Thoracic aorta (tissue), 2 donors: ENCODE measurements at regions not wholly inside any gene's neighbourhood (a gene's known extent, or its start where the extent isn't known, plus 50 kb on each side); places are given as distances from the start of the nearest gene placed in this dataset.

ENCODE experiments used
- ATAC-seq: fragments of 150-250 bp; one replicate; pipeline ENCODE4 v1.8.0; 2017; ENCODE audit warnings: low read depth; ENCODE audit not compliant: insufficient number of reproducible peaks, low FRiP score
- DNase-seq: peaks from one replicate; pipeline ENCODE4 v3.0.0-alpha.2; 2020; ENCODE audit warnings: low spot score
- H3K27ac ChIP-seq, 2 donors: fragments of 200-600 bp; sonication (generic); 1 replicate in 1 of 2; 2 replicates in 1 of 2; pipeline ENCODE4 v1.5.1; 2016; ENCODE audit warnings: mild to moderate bottlenecking in 2 of 2, moderate library complexity in 2 of 2
- H3K27me3 ChIP-seq: fragments of 200-600 bp; sonication (generic); replicated peaks from 2 replicates; pipeline ENCODE4 v1.6.0; 2016; ENCODE audit warnings: mild to moderate bottlenecking; ENCODE audit not compliant: insufficient read depth
- H3K36me3 ChIP-seq: fragments of 200-600 bp; sonication (generic); one replicate; pipeline ENCODE4 v1.5.1; 2016
- H3K4me1 ChIP-seq, 2 donors: fragments of 200-600 bp; sonication (generic); 1 replicate in 1 of 2; 2 replicates in 1 of 2; pipeline versions ENCODE4 v1.5.1 to v1.6.0; 2016; ENCODE audit warnings: low read depth in 2 of 2, mild to moderate bottlenecking in 1 of 2; ENCODE audit not compliant: control insufficient read depth in 1 of 2
- H3K4me3 ChIP-seq: fragments of 200-600 bp; sonication (generic); 2 replicates; pipeline ENCODE4 v1.5.1; 2016; ENCODE audit warnings: mild to moderate bottlenecking
- H3K9me3 ChIP-seq: fragments of 200-600 bp; sonication (generic); 2 replicates; pipeline ENCODE4 v1.5.1; 2016
- TF ChIP-seq, protein P1 (sequence below): fragments of 200-600 bp; sonication (generic); IDR thresholded peaks from one replicate; pipeline ENCODE4 v1.5.1; 2019; ENCODE audit warnings: antibody characterized with exemption

DNA sequence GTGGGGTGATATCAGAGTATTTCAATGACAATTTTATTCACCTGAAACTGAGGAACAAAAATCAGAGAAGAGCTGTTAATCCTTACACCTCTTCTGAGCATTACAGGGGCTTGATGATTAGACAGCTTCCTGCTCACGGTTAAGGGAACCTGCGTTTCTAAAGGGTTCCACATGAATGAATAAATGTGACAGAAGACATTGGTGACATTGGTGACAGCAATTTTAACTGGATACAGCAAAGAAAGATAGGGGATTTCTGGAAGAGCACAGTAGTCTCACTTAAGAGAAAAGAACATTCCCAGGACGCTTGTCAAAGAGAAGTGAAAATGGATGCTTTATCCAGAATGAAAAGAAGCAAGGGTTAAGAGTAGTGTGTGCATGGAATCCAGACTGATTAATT lies 235.9 kb upstream of the CNTN3 start:
- Histone ChIP-seq H3K9me3 (no peaks in the 10 kb centered on the region), H3K27ac (no peak overlapping the region), H3K27me3 (no peaks in the 10 kb centered on the region), H3K4me3 (no peak overlapping the region), H3K4me1 (no peaks in the 10 kb centered on the region), H3K36me3 (no peaks in the 10 kb centered on the region)
- TF ChIP-seq, protein P1, sequence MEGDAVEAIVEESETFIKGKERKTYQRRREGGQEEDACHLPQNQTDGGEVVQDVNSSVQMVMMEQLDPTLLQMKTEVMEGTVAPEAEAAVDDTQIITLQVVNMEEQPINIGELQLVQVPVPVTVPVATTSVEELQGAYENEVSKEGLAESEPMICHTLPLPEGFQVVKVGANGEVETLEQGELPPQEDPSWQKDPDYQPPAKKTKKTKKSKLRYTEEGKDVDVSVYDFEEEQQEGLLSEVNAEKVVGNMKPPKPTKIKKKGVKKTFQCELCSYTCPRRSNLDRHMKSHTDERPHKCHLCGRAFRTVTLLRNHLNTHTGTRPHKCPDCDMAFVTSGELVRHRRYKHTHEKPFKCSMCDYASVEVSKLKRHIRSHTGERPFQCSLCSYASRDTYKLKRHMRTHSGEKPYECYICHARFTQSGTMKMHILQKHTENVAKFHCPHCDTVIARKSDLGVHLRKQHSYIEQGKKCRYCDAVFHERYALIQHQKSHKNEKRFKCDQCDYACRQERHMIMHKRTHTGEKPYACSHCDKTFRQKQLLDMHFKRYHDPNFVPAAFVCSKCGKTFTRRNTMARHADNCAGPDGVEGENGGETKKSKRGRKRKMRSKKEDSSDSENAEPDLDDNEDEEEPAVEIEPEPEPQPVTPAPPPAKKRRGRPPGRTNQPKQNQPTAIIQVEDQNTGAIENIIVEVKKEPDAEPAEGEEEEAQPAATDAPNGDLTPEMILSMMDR = no peak
- DNase-seq (no peak), ATAC-seq (no peak)

DNA sequence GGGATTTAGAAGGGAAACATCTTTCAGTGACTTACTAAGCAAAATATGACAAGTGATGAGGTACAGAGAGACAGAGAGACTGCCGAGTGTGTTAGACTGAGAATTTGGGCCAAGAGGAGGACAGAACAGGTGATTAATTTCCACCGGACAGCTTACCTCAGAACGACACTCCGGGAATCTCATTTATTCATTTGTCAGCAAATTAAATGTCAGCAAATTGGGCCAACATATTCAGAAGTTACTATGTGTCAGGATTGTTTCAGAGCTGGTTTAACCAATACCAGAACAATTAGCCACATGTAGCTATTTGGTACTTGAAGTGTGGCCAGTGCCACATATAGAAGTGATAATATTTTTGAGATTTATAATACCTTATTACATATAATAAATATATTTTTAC lies 232.6 kb upstream of the CNTN3 start:
- ATAC-seq (no peak), DNase-seq (no peak)
- no peak overlapping the region for H3K4me3 ChIP-seq
- TF ChIP-seq, protein P1 = no peak
- no peaks in the 10 kb centered on the region for H3K36me3 ChIP-seq
- H3K9me3 ChIP-seq = no peaks in the 10 kb centered on the region
- H3K4me1 ChIP-seq = no peaks in the 10 kb centered on the region
- no peak overlapping the region for H3K27ac ChIP-seq
- H3K27me3 ChIP-seq = no peaks in the 10 kb centered on the region

DNA sequence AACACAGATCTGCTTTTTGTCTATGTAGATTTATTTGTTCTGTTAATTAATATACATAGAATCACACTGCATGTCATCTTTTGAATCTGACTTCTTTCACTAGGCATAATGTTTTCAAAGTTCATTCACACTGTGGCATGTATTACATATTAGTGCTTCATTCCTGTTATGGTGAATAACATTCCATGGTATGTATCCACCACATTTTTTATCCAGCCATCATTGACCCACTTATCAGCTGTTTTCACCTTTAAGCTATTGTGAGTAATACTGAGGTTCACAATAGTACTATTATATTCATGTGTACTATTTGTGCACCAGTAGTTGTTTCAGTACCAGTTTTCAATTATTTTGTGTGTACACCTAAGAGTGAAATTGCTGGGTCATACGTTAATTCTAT lies 230.6 kb upstream of the CNTN3 start:
- Histone ChIP-seq H3K4me3 (no peak overlapping the region), H3K36me3 (no peaks in the 10 kb centered on the region), H3K4me1 (no peaks in the 10 kb centered on the region), H3K27me3 (no peaks in the 10 kb centered on the region), H3K27ac (no peak overlapping the region), H3K9me3 (no peaks in the 10 kb centered on the region)
- ATAC-seq (no peak), DNase-seq (no peak)
- TF ChIP-seq, protein P1 = no peak

DNA sequence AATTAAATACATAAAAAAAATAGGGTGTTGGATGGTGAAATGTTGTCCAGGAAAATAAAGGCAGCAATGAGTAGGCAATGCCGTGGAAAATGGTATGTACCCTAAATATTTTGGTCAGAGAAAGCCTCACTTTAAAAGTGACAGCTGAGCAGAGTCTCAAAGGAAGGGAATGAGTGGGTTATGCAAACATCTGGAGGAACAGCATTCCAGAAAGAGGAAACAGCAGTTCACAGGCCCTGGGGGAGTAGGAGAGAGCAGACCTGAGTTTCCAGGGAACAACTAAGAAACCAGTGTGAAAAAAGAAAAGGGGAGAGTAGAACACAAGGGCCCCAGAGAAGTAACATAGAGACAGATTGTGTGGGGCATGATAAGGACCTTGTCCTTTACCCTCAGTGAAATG lies 230.0 kb upstream of the CNTN3 start:
- ATAC-seq (no peak), DNase-seq (no peak)
- no peaks in the 10 kb centered on the region for H3K9me3 ChIP-seq
- no peaks in the 10 kb centered on the region for H3K27me3 ChIP-seq
- no peak overlapping the region for H3K27ac ChIP-seq
- H3K4me1 ChIP-seq = no peaks in the 10 kb centered on the region
- no peak overlapping the region for H3K4me3 ChIP-seq
- TF ChIP-seq, protein P1 = no peak
- H3K36me3 ChIP-seq = no peaks in the 10 kb centered on the region

DNA sequence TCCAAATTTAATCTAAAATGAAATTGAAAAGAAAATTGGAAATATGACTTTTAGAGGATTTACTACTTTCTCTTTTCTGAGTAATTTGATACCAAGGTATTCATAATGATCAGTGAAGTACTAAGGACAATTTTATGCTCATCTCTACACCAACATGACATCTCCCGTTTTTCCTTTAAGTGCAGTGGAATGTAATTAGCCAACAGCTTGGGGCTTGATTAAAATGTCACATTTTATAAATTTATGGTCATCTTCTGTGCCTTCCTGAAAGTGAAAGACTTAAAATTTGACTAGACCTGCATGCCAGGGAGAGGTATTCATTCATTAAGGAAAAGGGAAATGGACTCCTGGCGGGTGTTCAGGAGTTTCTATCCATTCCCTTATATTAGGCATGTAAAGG lies 228.2 kb upstream of the CNTN3 start:
- no peak overlapping the region for H3K4me3 ChIP-seq
- TF ChIP-seq, protein P1 = no peak
- H3K36me3 ChIP-seq = no peaks in the 10 kb centered on the region
- no peak overlapping the region for H3K27ac ChIP-seq
- H3K27me3 ChIP-seq = no peaks in the 10 kb centered on the region
- no peak for ATAC-seq
- H3K9me3 ChIP-seq = no peaks in the 10 kb centered on the region
- DNase-seq = no peak
- no peaks in the 10 kb centered on the region for H3K4me1 ChIP-seq
